Keratinocyte (primary cell): ENCODE measurements at regions not wholly inside any gene's neighbourhood (a gene's known extent, or its start where the extent isn't known, plus 50 kb on each side); places are given as distances from the start of the nearest gene placed in this dataset.

ENCODE experiments used
- DNase-seq: peaks from one replicate; pipeline ENCODE4 v3.0.0-alpha.2; 2011; ENCODE audit warnings: low read depth, missing footprints, low spot score
- FAIRE-seq: peaks from 2 replicates; lab custom pipeline; 2011; peaks lifted over from hg19 to GRCh38; lab: Jason Lieb, UNC
- H2AFZ ChIP-seq: 2 replicates; pipeline ENCODE4 v1.6.0; 2012; ENCODE audit warnings: low read length, control low read depth, inconsistent platforms; ENCODE audit not compliant: control insufficient read depth
- H3K27ac ChIP-seq: 2 replicates; pipeline ENCODE4 v1.5.1; 2011; ENCODE audit warnings: low read length; ENCODE audit not compliant: control insufficient read depth, insufficient read depth
- H3K27me3 ChIP-seq: 3 replicates; pipeline ENCODE4 v1.6.0; 2011; ENCODE audit warnings: low read length; ENCODE audit not compliant: control insufficient read depth, insufficient read depth; ENCODE audit errors: extremely low read depth
- H3K36me3 ChIP-seq, 2 experiments: 2 replicates in 1 of 2; 3 replicates in 1 of 2; pipeline ENCODE4 v1.5.1; 2011; ENCODE audit warnings: low read length in 2 of 2, mild to moderate bottlenecking in 1 of 2; ENCODE audit not compliant: control insufficient read depth in 2 of 2, insufficient read depth in 2 of 2; ENCODE audit errors: extremely low read depth in 1 of 2
- H3K4me1 ChIP-seq: 3 replicates; pipeline ENCODE4 v1.5.1; 2011; ENCODE audit warnings: low read length; ENCODE audit not compliant: control insufficient read depth, insufficient read depth; ENCODE audit errors: extremely low read depth
- H3K4me2 ChIP-seq: 3 replicates; pipeline ENCODE4 v1.6.0; 2011; ENCODE audit warnings: low read depth, low read length; ENCODE audit not compliant: control insufficient read depth, insufficient read depth; ENCODE audit errors: extremely low read depth
- H3K4me3 ChIP-seq, 3 experiments: fragments of 200-600 bp in 1 of 3; sonication (generic) in 1 of 3; 2 replicates in 2 of 3; 3 replicates in 1 of 3; pipeline ENCODE4 v1.5.1; 2011 to 2016; ENCODE audit warnings: low read length in 3 of 3, mild to moderate bottlenecking in 3 of 3, control low read depth in 2 of 3, inconsistent platforms in 1 of 3, low read depth in 1 of 3, mixed read lengths in 1 of 3, mixed run types in 1 of 3, moderate library complexity in 1 of 3; ENCODE audit not compliant: control insufficient read depth in 2 of 3, insufficient read depth in 2 of 3; ENCODE audit errors: extremely low read depth in 1 of 3
- H3K79me2 ChIP-seq: 2 replicates; pipeline ENCODE4 v1.6.0; 2012; ENCODE audit warnings: low read length; ENCODE audit not compliant: control insufficient read depth, insufficient read depth
- H3K9ac ChIP-seq: 3 replicates; pipeline ENCODE4 v1.6.0; 2011; ENCODE audit warnings: low read length; ENCODE audit not compliant: control insufficient read depth, insufficient read depth; ENCODE audit errors: extremely low read depth
- H3K9me1 ChIP-seq: 3 replicates; pipeline ENCODE4 v1.6.0; 2011; ENCODE audit warnings: low read length; ENCODE audit not compliant: control insufficient read depth, insufficient read depth; ENCODE audit errors: extremely low read depth
- H3K9me3 ChIP-seq: 2 replicates; pipeline ENCODE4 v1.5.1; 2012; ENCODE audit warnings: low read depth, low read length; ENCODE audit not compliant: control insufficient read depth
- H4K20me1 ChIP-seq: 3 replicates; pipeline ENCODE4 v1.6.0; 2011; ENCODE audit warnings: low read length; ENCODE audit not compliant: control insufficient read depth, insufficient read depth; ENCODE audit errors: extremely low read depth
- EZH2 ChIP-seq: IDR thresholded peaks from one replicate; pipeline ENCODE4 v1.6.1; 2012; ENCODE audit warnings: inconsistent platforms, mild to moderate bottlenecking, low read length, moderate library complexity
- dilution Hi-C: fragments of 300-500 bp; cut with MboI; formaldehyde crosslinking; loops from one replicate; pipeline ENCODE4 v1.7.0; 2020; ENCODE audit warnings: low sequenced_read_pairs; ENCODE audit not compliant: extremely low pct_ligation_motif_present
- TF ChIP-seq, protein P1 (sequence below), 3 experiments: IDR thresholded peaks in 1 of 3; conservative IDR thresholded peaks in 1 of 3; optimal IDR thresholded peaks in 1 of 3; 2 replicates in 2 of 3; 3 replicates in 1 of 3; pipeline versions ENCODE3 to v1.5.1; 2011; ENCODE audit warnings: low read length in 3 of 3, mild to moderate bottlenecking in 3 of 3, moderate library complexity in 2 of 3, control low read depth in 1 of 3, inconsistent platforms in 1 of 3; ENCODE audit not compliant: insufficient read depth in 2 of 3; ENCODE audit errors: extremely low read depth in 1 of 3

- Histone ChIP-seq H2AFZ (peak overlapping the region; percentile 87), H3K4me2 (no peak overlapping the region), H3K9ac (no peak overlapping the region), H4K20me1 (no peaks in the 10 kb centered on the region), H3K9me3 (no peaks in the 10 kb centered on the region), H3K4me1 (no peaks in the 10 kb centered on the region), H3K27me3 (no peaks in the 10 kb centered on the region), H3K9me1 (no peaks in the 10 kb centered on the region), H3K79me2 (no peaks in the 10 kb centered on the region), H3K36me3 (no peaks in the 10 kb centered on the region), H3K4me3 (no peak overlapping the region), H3K27ac (no peak overlapping the region)
- no peak for FAIRE-seq
- peak; percentile 4 for DNase-seq
- TF ChIP-seq, protein P1, sequence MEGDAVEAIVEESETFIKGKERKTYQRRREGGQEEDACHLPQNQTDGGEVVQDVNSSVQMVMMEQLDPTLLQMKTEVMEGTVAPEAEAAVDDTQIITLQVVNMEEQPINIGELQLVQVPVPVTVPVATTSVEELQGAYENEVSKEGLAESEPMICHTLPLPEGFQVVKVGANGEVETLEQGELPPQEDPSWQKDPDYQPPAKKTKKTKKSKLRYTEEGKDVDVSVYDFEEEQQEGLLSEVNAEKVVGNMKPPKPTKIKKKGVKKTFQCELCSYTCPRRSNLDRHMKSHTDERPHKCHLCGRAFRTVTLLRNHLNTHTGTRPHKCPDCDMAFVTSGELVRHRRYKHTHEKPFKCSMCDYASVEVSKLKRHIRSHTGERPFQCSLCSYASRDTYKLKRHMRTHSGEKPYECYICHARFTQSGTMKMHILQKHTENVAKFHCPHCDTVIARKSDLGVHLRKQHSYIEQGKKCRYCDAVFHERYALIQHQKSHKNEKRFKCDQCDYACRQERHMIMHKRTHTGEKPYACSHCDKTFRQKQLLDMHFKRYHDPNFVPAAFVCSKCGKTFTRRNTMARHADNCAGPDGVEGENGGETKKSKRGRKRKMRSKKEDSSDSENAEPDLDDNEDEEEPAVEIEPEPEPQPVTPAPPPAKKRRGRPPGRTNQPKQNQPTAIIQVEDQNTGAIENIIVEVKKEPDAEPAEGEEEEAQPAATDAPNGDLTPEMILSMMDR (optimal IDR thresholded peaks at IDR 0.05 in 1 of 3, IDR thresholded peaks at IDR 0.05 in 1 of 3, conservative IDR thresholded peaks at IDR 0.05 in 1 of 3; ENCODE audit: extremely low read depth in 1 of 3, insufficient read depth in 2 of 3, low read length in 3 of 3), result no peak
- TF ChIP-seq EZH2, result no peak
- dilution Hi-C loops, result no loop called here
Measured at GRCh38 chr14:38931969-38932652, 170.9 kb downstream of the SEC23A start.

DNA sequence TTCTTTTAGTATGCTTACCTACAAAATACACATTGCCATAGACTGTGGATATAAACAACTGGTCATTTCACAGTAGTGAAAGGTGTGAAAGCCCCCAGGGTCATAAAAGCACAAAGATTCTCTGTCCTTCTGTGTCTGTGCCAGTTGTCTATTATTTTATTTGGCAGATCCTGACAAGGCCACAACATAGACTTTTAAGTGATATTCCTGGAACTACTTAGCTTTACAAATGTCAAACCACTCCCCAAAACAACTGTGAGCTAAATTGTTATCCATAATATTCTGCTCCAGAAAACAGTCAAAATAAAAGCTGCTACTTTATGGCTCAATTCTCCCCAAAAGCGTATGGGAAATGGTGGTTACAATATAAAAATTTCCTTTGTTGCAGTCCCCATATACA lies 172.1 kb downstream of the SEC23A start:
- H2AFZ ChIP-seq, result no peak overlapping the region
- no peak overlapping the region for H3K27ac ChIP-seq
- H3K9ac ChIP-seq, result no peak overlapping the region
- no peaks in the 10 kb centered on the region for H3K4me1 ChIP-seq
- H3K27me3 ChIP-seq, result no peaks in the 10 kb centered on the region
- H3K79me2 ChIP-seq, result no peaks in the 10 kb centered on the region
- no peak overlapping the region for H3K4me3 ChIP-seq
- no peaks in the 10 kb centered on the region for H3K9me3 ChIP-seq
- dilution Hi-C loops, result no loop called here
- no peak for DNase-seq
- H3K36me3 ChIP-seq, result no peaks in the 10 kb centered on the region
- H4K20me1 ChIP-seq, result no peaks in the 10 kb centered on the region
- FAIRE-seq, result no peak
- no peak for TF ChIP-seq EZH2
- TF ChIP-seq, protein P1 (optimal IDR thresholded peaks at IDR 0.05 in 1 of 3, IDR thresholded peaks at IDR 0.05 in 1 of 3, conservative IDR thresholded peaks at IDR 0.05 in 1 of 3; ENCODE audit: extremely low read depth in 1 of 3, insufficient read depth in 2 of 3, low read length in 3 of 3), result no peak
- no peaks in the 10 kb centered on the region for H3K9me1 ChIP-seq
- H3K4me2 ChIP-seq, result no peak overlapping the region
